Lower leg skin (tissue), 3 donors: ENCODE measurements at regions not wholly inside any gene's neighbourhood (a gene's known extent, or its start where the extent isn't known, plus 50 kb on each side); places are given as distances from the start of the nearest gene placed in this dataset.

Experiments
- POLR2A ChIP-seq, 2 donors: fragments of 450-650 bp; IDR thresholded peaks; one replicate each; pipeline ENCODE4 v1.6.1; 2016 to 2017; ENCODE audit warnings: antibody characterized with exemption in 2 of 2, mild to moderate bottlenecking in 1 of 2, moderate library complexity in 1 of 2
- TF ChIP-seq, protein P1 (sequence below), 3 donors: fragments of 450-650 bp; IDR thresholded peaks; one replicate each; pipeline ENCODE4 v1.5.1; 2016; ENCODE audit warnings: antibody characterized with exemption in 3 of 3, mild to moderate bottlenecking in 3 of 3, moderate library complexity in 2 of 3

- TF ChIP-seq, protein P1, sequence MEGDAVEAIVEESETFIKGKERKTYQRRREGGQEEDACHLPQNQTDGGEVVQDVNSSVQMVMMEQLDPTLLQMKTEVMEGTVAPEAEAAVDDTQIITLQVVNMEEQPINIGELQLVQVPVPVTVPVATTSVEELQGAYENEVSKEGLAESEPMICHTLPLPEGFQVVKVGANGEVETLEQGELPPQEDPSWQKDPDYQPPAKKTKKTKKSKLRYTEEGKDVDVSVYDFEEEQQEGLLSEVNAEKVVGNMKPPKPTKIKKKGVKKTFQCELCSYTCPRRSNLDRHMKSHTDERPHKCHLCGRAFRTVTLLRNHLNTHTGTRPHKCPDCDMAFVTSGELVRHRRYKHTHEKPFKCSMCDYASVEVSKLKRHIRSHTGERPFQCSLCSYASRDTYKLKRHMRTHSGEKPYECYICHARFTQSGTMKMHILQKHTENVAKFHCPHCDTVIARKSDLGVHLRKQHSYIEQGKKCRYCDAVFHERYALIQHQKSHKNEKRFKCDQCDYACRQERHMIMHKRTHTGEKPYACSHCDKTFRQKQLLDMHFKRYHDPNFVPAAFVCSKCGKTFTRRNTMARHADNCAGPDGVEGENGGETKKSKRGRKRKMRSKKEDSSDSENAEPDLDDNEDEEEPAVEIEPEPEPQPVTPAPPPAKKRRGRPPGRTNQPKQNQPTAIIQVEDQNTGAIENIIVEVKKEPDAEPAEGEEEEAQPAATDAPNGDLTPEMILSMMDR (IDR thresholded peaks at IDR 0.05): no peak
- no peak for TF ChIP-seq POLR2A (IDR thresholded peaks at IDR 0.05)
These were observed 500.9 kb downstream of the BCL11A start for GRCh38 chr2:60052601-60053000.
